ENCODE measurements at regions not wholly inside any gene's neighbourhood (a gene's known extent, or its start where the extent isn't known, plus 50 kb on each side); places are given as distances from the start of the nearest gene placed in this dataset.

- dilution Hi-C loops (cut with MboI; ENCODE audit: extremely low pct_ligation_motif_present, low sequenced_read_pairs): no loop called here
- H3K9me3 ChIP-seq (replicated peaks; ENCODE audit: control insufficient read depth, insufficient read depth, low read length): no peaks in the 10 kb centered on the region
- H3K4me2 ChIP-seq (ENCODE audit: insufficient read depth, low read length): no peak overlapping the region
- intact Hi-C loops (cut with micrococcal nuclease): no loop called here
- ChIA-PET CTCF (no interaction called here), POLR2A (no interaction called here)
- BruUV-seq (replicated peaks): no TSS peak
- no peak overlapping the region for H3K27ac ChIP-seq (ENCODE audit: insufficient read depth, low read depth, low read length)
- no peaks in the 10 kb centered on the region for H3K27me3 ChIP-seq (ENCODE audit: control insufficient read depth in 2 of 2, insufficient read depth in 2 of 2, low read length in 2 of 2)
- no peaks in the 10 kb centered on the region for H3K4me1 ChIP-seq (ENCODE audit: control insufficient read depth, extremely low read depth, insufficient read depth, low read length)
- DNase-seq (ENCODE audit: low read depth, low spot score) (no peak), FAIRE-seq (no peak)
- TF ChIP-seq JUN (IDR thresholded peaks at IDR 0.05; ENCODE audit: borderline replicate concordance, insufficient read depth, insufficient read length, low read depth): no peak
- TF ChIP-seq POLR2AphosphoS5 (IDR thresholded peaks at IDR 0.05; ENCODE audit: insufficient read depth, low read depth, low read length): no peak
- TF ChIP-seq EZH2 (IDR thresholded peaks at IDR 0.05; ENCODE audit: borderline replicate concordance, low read depth, low read length, severe bottlenecking): no peak
- TF ChIP-seq, protein P1, sequence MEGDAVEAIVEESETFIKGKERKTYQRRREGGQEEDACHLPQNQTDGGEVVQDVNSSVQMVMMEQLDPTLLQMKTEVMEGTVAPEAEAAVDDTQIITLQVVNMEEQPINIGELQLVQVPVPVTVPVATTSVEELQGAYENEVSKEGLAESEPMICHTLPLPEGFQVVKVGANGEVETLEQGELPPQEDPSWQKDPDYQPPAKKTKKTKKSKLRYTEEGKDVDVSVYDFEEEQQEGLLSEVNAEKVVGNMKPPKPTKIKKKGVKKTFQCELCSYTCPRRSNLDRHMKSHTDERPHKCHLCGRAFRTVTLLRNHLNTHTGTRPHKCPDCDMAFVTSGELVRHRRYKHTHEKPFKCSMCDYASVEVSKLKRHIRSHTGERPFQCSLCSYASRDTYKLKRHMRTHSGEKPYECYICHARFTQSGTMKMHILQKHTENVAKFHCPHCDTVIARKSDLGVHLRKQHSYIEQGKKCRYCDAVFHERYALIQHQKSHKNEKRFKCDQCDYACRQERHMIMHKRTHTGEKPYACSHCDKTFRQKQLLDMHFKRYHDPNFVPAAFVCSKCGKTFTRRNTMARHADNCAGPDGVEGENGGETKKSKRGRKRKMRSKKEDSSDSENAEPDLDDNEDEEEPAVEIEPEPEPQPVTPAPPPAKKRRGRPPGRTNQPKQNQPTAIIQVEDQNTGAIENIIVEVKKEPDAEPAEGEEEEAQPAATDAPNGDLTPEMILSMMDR (IDR thresholded peaks at IDR 0.05; ENCODE audit: extremely low read depth in 1 of 2, insufficient read depth in 1 of 2, low read depth in 1 of 2, low read length in 2 of 2): no peak
- TF ChIP-seq MYC (IDR thresholded peaks at IDR 0.05; ENCODE audit: low read depth, low read length): no peak
- TF ChIP-seq, protein P2, sequence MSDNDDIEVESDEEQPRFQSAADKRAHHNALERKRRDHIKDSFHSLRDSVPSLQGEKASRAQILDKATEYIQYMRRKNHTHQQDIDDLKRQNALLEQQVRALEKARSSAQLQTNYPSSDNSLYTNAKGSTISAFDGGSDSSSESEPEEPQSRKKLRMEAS (IDR thresholded peaks at IDR 0.05; ENCODE audit: insufficient read depth, insufficient read length): no peak
- no peak for TF ChIP-seq POLR2A (IDR thresholded peaks at IDR 0.05; ENCODE audit: low read depth, low read length)
- no peak for TF ChIP-seq FOS (IDR thresholded peaks at IDR 0.05; ENCODE audit: borderline replicate concordance, insufficient read depth, low read length)
- TF ChIP-seq GATA2 (IDR thresholded peaks at IDR 0.05; ENCODE audit: insufficient read depth, insufficient read length, low read depth, low read length): no peak
- no peak overlapping the region for H2AFZ ChIP-seq (ENCODE audit: low read depth, low read length)
- H3K79me2 ChIP-seq (ENCODE audit: control insufficient read depth, insufficient read depth, low read length): no peaks in the 10 kb centered on the region
- no peaks in the 10 kb centered on the region for H3K36me3 ChIP-seq (ENCODE audit: control insufficient read depth in 2 of 2, extremely low read depth in 1 of 2, insufficient read depth in 2 of 2, low read length in 2 of 2)
- H4K20me1 ChIP-seq (replicated peaks; ENCODE audit: control insufficient read depth, extremely low read depth, insufficient read depth, low read length): no peaks in the 10 kb centered on the region
- H3K9me1 ChIP-seq (replicated peaks; ENCODE audit: control insufficient read depth, extremely low read depth, insufficient read depth, low read length): no peaks in the 10 kb centered on the region
- H3K4me3 ChIP-seq (replicated peaks in 1 of 3; ENCODE audit: insufficient read depth in 1 of 3, low read depth in 1 of 3, low read length in 3 of 3): no peak overlapping the region
- H3K9ac ChIP-seq (replicated peaks; ENCODE audit: extremely low read depth, insufficient read depth, low read length): no peak overlapping the region
Measured at GRCh38 chr18:41820784-41821183, 134.2 kb upstream of the PIK3C3 start.

Measured in endothelial cell of umbilical vein (primary cell).